HG03457 (cell line): ENCODE measurements at regions not wholly inside any gene's neighbourhood (a gene's known extent, or its start where the extent isn't known, plus 50 kb on each side); places are given as distances from the start of the nearest gene placed in this dataset.

Experiments
- ATAC-seq: cut with Tn5 transposase; IDR thresholded peaks from one replicate; pipeline ENCODE4 v1.9.1; 2021; ENCODE audit warnings: moderate number of reproducible peaks; ENCODE audit not compliant: unreplicated experiment

- no peak for ATAC-seq
These were observed 69.0 kb upstream of the GRAMD2B start for GRCh38 chr5:126354012-126354857.

- no peak for ATAC-seq
These were observed 68.1 kb upstream of the GRAMD2B start for GRCh38 chr5:126354858-126355731.

- no peak for ATAC-seq
These were observed 67.3 kb upstream of the GRAMD2B start for GRCh38 chr5:126355940-126356339.

DNA sequence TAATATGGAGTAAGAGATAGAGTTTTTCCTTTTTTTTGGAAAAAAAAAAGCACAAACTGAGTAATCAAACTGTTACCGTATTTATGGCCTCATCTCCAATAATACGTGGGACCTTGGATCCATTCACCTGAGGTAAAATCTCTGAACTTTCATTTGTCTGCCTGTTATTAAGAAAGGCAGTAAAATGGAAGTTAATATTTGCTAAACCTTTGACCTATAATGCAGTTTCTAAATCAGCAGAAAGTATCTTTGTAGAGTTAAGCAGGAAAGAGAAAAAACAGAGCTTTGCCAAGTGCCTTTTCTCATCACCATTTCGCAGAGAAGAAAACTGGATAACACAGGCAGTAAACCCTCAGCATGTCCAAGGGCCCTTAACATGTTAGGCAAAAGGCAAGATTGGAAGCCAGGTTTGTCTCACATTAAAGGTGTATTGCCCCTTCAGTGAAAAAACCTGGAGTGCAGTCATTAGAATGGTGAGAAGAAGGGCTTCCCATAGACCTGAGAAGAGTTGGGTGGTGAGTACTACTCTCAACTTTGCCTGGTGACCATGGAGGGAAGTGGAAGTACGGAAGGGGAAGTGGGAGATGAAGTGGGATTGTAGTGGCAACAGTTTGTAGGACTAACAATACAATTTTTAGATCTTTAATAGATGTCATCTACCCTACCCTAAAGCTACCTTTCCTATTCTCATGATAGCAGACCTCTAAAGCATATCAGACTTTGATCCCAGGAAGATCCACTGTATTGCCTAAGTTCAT, 65.4 kb upstream of the GRAMD2B start:
- ATAC-seq = no peak

GRCh38 chr5:126358525-126358924, 64.7 kb upstream of the GRAMD2B start:
- peak; percentile 92 for ATAC-seq

DNA sequence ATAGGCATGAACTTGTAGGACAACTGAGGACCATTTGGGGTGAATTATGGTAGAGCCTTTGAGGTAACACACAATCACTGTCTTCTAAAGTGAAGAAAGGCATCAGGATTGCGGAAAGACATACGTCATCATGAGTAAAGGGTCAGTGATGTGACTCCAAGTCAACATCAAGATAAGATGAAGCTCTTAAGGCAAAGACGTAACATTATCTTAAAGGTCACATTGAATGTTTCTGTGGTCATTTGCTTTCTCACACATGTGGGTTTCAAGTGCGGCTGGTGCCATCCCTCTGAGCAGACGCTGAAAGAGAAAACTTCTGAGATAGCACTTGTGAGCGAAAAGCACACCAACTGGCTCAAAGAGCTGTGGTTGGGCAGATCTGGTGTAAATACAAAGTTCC, 63.3 kb upstream of the GRAMD2B start:
- ATAC-seq = no peak

DNA sequence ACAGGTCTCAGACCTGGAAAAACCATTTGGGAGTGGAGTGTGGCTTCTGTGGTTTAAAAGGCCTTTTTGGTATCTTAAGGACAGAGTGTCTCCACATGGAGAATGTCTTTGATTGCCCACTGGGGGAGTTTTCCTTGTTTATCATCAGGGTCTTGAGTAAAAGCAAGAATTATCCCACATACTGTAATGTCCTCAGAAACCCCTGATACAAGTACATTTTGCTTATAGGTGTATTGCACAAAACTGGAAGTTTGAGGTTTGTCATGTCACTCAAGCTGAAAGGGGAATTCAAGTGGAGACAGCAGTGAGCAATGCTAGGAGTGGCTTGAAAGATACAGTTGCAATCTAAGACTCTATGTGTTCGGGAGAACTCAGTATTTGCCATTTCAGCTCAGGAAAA, 62.7 kb upstream of the GRAMD2B start:
- no peak for ATAC-seq

DNA sequence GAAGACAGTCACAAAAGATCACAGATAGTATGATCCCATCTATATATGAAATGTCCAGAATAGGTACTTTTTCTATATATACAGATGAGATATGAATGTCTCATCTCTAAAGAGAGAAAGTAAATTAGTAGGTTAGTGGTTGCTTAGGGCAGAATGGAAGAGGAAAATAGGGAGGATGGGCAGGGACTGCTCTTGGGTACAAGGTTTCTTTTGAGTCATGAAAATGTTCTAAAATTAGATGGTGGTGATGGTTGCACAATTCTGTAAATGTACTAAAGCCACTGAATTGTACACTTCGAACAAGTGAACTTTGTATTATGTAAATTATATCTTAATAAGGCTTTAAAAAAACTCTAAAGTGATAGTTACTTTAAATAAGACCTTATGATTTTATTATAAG, 59.6 kb upstream of the GRAMD2B start:
- no peak for ATAC-seq

DNA sequence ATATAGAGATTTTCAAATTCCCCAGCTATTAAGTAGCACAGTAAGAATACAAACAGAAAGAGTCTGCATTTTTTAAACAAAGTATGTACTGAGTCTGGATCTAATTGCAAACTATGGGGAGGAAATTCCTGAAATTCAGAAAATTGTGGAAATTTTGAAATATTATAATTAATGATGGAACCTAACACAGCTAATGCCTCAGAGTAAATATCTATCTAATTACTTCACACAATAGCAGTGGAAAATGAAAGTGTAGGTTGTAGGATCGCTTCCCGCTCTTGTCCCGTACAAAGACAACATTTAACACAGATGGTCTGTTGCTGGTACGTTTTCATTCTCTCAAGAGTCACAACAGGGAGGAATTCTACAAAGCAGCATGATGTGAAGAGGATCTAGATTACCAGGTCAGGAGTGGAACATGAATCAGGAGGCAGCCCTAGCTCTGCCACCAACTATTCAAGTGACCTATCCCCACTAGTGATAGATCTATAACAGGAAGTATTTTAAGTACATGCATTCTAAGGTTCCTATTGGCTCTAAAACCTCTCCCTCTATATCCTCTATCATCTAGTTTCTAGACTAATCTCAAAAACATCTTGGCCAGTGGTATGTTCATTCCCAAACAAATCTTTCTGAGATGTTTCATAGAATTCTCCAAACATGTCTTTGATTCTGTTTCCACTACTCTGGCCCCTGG, 58.9 kb upstream of the GRAMD2B start:
- ATAC-seq = no peak

- no peak for ATAC-seq
These were observed 57.6 kb upstream of the GRAMD2B start for GRCh38 chr5:126365446-126366198.

GRCh38 chr5:126366199-126366560, 57.0 kb upstream of the GRAMD2B start:
- no peak for ATAC-seq

GRCh38 chr5:126368239-126368812, 54.9 kb upstream of the GRAMD2B start:
- ATAC-seq = no peak

DNA sequence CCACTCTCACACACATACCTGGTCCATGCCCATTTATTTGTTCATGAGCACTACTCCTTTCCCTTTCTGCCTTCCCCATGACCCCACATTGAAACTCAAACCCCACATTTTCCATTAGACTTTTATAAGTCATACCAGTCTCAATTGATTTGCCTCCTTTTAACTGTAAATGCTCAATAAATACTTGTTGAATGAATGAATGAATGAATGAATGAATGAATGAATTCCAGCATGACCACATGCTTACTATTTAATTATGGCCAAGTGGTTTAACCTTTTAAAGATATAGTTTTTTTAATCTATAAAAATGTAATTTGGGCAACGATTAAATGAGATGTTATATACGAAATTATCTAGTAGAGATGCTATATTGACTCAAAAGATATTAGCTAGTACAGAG, 54.1 kb upstream of the GRAMD2B start:
- no peak for ATAC-seq

DNA sequence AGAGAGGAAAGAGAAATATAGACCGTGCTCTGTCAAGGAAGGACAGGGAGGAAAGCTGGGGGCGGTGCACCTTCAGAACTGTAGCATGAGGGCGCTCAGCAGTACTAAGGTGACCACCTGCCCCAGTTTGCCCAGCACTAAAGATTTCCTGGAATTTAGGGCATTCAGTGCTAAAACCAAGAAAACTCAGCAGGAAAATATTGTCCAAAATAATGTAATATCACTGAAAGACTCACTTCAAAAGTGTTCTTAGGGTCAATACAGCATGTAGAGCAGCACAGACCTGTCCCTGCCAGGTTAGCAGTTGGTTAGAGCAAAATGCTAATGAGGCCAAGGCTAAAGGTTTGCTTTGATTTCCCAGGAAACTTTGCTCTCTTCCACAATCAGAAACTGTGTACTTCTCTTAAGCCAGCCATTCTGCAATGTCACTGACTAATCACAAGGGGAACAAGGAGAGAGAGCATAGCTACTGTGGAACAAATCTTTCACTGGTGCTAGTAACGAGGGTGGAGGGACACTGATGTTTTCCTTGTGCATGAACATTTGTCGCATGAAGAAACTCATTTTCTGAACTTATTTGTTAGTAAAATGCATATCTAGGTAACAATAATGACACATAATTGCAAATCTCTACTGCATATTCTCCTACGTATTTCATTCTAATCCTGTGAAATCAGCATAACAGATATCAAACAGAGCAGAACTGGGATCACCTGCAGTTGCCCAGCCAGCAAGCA, 53.0 kb upstream of the GRAMD2B start:
- ATAC-seq = no peak

DNA sequence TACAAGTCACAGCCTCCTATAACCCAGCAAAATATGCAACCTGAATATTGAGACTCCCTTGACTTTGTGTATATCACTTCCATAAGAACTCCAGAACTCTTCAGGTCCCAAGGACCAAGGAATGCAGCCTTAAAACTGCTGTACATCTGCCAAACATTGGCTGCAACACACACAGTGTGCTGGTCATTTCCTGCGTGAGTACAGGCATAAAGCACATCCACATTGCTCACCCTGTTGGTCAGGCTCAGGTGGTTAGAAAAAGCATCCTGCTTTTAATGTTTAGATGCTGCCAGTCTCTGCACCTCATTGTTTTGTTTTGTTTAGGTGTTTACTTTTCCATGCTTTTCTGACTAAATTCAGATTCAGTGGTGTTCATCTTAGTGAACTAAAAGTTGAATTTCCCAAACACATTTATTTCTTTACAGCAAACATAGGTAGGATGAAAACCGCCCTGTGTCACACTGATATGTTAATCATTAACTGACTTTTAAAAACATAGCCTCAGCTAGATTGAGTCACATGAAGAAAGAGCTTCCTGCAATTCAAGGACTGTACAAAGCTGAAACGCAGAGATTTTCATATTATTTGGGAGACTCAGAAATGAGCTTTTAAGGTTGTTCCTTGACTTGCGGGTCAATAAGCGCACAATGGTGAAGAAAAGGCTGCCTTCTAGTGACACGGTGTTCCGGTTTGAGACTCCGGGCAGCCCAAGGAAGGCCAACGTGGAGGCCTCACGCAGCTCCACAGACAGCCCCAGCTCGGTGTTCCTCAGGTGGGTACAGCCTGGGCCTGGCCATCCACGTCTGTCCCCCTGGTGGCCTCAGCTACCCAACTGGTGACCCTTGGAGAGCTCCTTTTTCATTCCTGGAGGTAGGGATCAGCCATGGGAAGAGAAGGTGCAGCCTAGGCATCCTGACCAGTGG, 52.2 kb upstream of the GRAMD2B start:
- no peak for ATAC-seq

DNA sequence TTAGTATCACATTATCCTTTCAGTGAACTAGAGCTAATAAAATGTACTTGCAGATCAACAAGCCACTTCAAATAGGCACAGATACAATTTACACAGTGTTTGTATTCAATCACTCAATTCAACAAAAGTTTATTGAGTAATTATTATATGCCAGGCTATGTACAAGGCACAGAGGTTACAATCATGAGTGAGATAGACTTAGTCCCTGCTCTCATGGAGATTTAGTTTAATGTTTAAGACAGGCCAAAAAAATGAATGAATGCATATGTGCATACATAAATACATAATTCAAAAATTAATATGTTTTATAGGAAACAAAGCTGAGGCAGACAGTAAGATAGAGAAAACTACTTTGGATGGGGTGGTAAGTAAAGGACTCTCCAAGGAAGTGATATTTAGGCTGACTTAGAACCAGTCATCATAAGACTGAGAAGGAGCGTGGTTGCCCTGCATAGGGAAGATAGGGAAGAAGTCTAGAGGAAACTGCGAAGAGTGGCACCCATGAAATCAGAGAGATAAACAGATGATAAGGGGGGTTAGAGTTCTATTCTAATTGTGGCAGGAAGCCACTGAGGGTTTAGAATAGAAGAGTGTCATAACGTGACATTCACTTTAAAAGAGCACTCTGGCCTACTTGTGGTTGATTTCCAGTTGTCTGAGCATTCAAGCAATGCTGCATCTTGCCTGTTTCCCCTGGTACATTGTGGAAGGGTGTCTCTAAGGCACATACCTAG, 49.7 kb upstream of the GRAMD2B start:
- no peak for ATAC-seq
